GM12892 (cell line): ENCODE measurements at regions not wholly inside any gene's neighbourhood (a gene's known extent, or its start where the extent isn't known, plus 50 kb on each side); places are given as distances from the start of the nearest gene placed in this dataset.

Source experiments
- POLR2A ChIP-seq: IDR thresholded peaks from 2 replicates; pipeline ENCODE4 v1.6.1; 2011; ENCODE audit warnings: low read depth, low read length, control low read depth
- POLR2AphosphoS5 ChIP-seq: IDR thresholded peaks from 2 replicates; pipeline ENCODE4 v1.6.1; 2011; ENCODE audit warnings: low read depth, low read length, control low read depth

GRCh38 chr20:3306068-3306467 lies 67.1 kb upstream of the SLC4A11 start:
- TF ChIP-seq POLR2AphosphoS5 (no peak), POLR2A (no peak)
